Sigmoid colon (tissue), 4 donors: ENCODE measurements at regions not wholly inside any gene's neighbourhood (a gene's known extent, or its start where the extent isn't known, plus 50 kb on each side); places are given as distances from the start of the nearest gene placed in this dataset.

Source experiments
- CTCF ChIP-seq, 4 experiments: fragments of 450-650 bp in 3 of 4; fragments of 200-600 bp in 1 of 4; IDR thresholded peaks; one replicate each; pipeline ENCODE4 v1.5.1; 2016 to 2019; ENCODE audit warnings: antibody characterized with exemption in 4 of 4, mild to moderate bottlenecking in 3 of 4, moderate library complexity in 2 of 4
- EP300 ChIP-seq, 4 donors: sonication (generic); formaldehyde crosslinking; IDR thresholded peaks; one replicate each; pipeline ENCODE4 v1.6.1; 2017; ENCODE audit warnings: antibody characterized with exemption in 4 of 4
- POLR2A ChIP-seq, 2 donors: fragments of 450-650 bp; IDR thresholded peaks; one replicate each; pipeline ENCODE4 v1.6.1; 2016; ENCODE audit warnings: antibody characterized with exemption in 2 of 2, mild to moderate bottlenecking in 2 of 2, moderate library complexity in 2 of 2

GRCh38 chr2:221068123-221068522 lies 504.0 kb downstream of the EPHA4 start:
- TF ChIP-seq EP300 (IDR thresholded peaks at IDR 0.05) (no peak), CTCF (IDR thresholded peaks at IDR 0.05) (no peak), POLR2A (IDR thresholded peaks at IDR 0.05) (no peak)
